RWPE2 (cell line): ENCODE measurements at regions not wholly inside any gene's neighbourhood (a gene's known extent, or its start where the extent isn't known, plus 50 kb on each side); places are given as distances from the start of the nearest gene placed in this dataset.

Experiments
- ATAC-seq: fragments of 200-7000 bp; cut with Tn5 transposase; 3 replicates; pipeline ENCODE4 v1.9.1; 2021; ENCODE audit warnings: low read depth
- DNase-seq: peaks from one replicate; pipeline ENCODE4 v3.0.0-alpha.2; 2020; ENCODE audit warnings: low spot score
- H3K27ac ChIP-seq: fragments of 450-650 bp; 2 replicates; pipeline ENCODE4 v1.5.1; 2017; ENCODE audit warnings: mild to moderate bottlenecking; ENCODE audit not compliant: poor library complexity, severe bottlenecking
- H3K27me3 ChIP-seq: fragments of 250-450 bp; sonication (Bioruptor Pico); 2 replicates; pipeline ENCODE4 v1.5.1; 2021; ENCODE audit warnings: mild to moderate bottlenecking, moderate library complexity; ENCODE audit not compliant: insufficient read depth, poor library complexity, severe bottlenecking
- H3K36me3 ChIP-seq: fragments of 250-450 bp; sonication (Bioruptor Pico); 2 replicates; pipeline ENCODE4 v1.5.1; 2020; ENCODE audit warnings: low read depth, mild to moderate bottlenecking, moderate library complexity
- H3K4me1 ChIP-seq: fragments of 250-450 bp; sonication (Bioruptor Pico); 2 replicates; pipeline ENCODE4 v1.5.1; 2021; ENCODE audit warnings: mild to moderate bottlenecking, moderate library complexity; ENCODE audit not compliant: insufficient read depth, poor library complexity, severe bottlenecking
- H3K4me3 ChIP-seq: fragments of 250-450 bp; sonication (Bioruptor Pico); 2 replicates; pipeline ENCODE4 v1.5.1; 2021; ENCODE audit warnings: mild to moderate bottlenecking, moderate library complexity; ENCODE audit not compliant: severe bottlenecking
- H3K9me3 ChIP-seq: fragments of 250-450 bp; sonication (Bioruptor Pico); 2 replicates; pipeline ENCODE4 v1.5.1; 2021; ENCODE audit warnings: mild to moderate bottlenecking, moderate library complexity; ENCODE audit not compliant: severe bottlenecking
- CTCF ChIP-seq: fragments of 450-650 bp; IDR thresholded peaks from one replicate; pipeline ENCODE4 v1.5.1; 2017; ENCODE audit warnings: mild to moderate bottlenecking, moderate library complexity; ENCODE audit not compliant: poor library complexity, severe bottlenecking

- no peak overlapping the region for H3K27ac ChIP-seq
- ATAC-seq (no peak), DNase-seq (no peak)
- H3K9me3 ChIP-seq = no peaks in the 10 kb centered on the region
- no peak overlapping the region for H3K4me3 ChIP-seq
- H3K36me3 ChIP-seq = no peaks in the 10 kb centered on the region
- no peak for TF ChIP-seq CTCF
- H3K27me3 ChIP-seq = no peaks in the 10 kb centered on the region
- no peaks in the 10 kb centered on the region for H3K4me1 ChIP-seq
Observed at GRCh38 chr11:92915551-92915950, 53.9 kb upstream of the MTNR1B start.

GRCh38 chr11:92916299-92916698 lies 53.2 kb upstream of the MTNR1B start:
- TF ChIP-seq CTCF = no peak
- ATAC-seq = no peak
- no peak overlapping the region for H3K4me3 ChIP-seq

GRCh38 chr11:92917927-92918326 lies 51.5 kb upstream of the MTNR1B start:
- Histone ChIP-seq H3K4me3 (no peak overlapping the region), H3K36me3 (no peaks in the 10 kb centered on the region), H3K27me3 (no peaks in the 10 kb centered on the region), H3K27ac (no peak overlapping the region), H3K9me3 (no peaks in the 10 kb centered on the region), H3K4me1 (no peaks in the 10 kb centered on the region)
- TF ChIP-seq CTCF = no peak
- ATAC-seq = no peak
- no peak for DNase-seq

More at GRCh38 chr11:92916299-92916698, 53.2 kb upstream of the MTNR1B start:
- DNase-seq = no peak
- Histone ChIP-seq H3K36me3 (no peaks in the 10 kb centered on the region), H3K27me3 (no peaks in the 10 kb centered on the region), H3K27ac (no peak overlapping the region), H3K9me3 (no peaks in the 10 kb centered on the region), H3K4me1 (no peaks in the 10 kb centered on the region)

- Histone ChIP-seq H3K4me1 (no peaks in the 10 kb centered on the region), H3K27ac (no peak overlapping the region), H3K4me3 (no peak overlapping the region), H3K27me3 (no peaks in the 10 kb centered on the region), H3K9me3 (no peaks in the 10 kb centered on the region), H3K36me3 (no peaks in the 10 kb centered on the region)
- DNase-seq = no peak
- no peak for TF ChIP-seq CTCF
- no peak for ATAC-seq
Observed at GRCh38 chr11:92919048-92919447, 50.4 kb upstream of the MTNR1B start.
